GM19043 (cell line): ENCODE measurements at regions not wholly inside any gene's neighbourhood (a gene's known extent, or its start where the extent isn't known, plus 50 kb on each side); places are given as distances from the start of the nearest gene placed in this dataset.
"Not testable (repeated sequence)": the region's sequence is repeated elsewhere in the genome, so short reads cannot be mapped to it uniquely, and the experiment has no call there.

ENCODE experiments used
- ATAC-seq: cut with Tn5 transposase; IDR thresholded peaks from one replicate; pipeline ENCODE4 v1.9.1; 2021; ENCODE audit warnings: low read depth; ENCODE audit not compliant: unreplicated experiment

GRCh38 chr2:12617366-12617765 is 99.4 kb upstream of the TRIB2 start:
- no peak for ATAC-seq

- no peak for ATAC-seq
These were observed 98.9 kb upstream of the TRIB2 start for GRCh38 chr2:12617853-12618252.

- ATAC-seq = no peak
These were observed 98.2 kb upstream of the TRIB2 start for GRCh38 chr2:12618576-12618975.

GRCh38 chr2:12619975-12620374 is 96.8 kb upstream of the TRIB2 start:
- no peak for ATAC-seq

- no peak for ATAC-seq
These were observed 96.0 kb upstream of the TRIB2 start for GRCh38 chr2:12620759-12621158.

GRCh38 chr2:12623051-12623450 is 93.7 kb upstream of the TRIB2 start:
- ATAC-seq = no peak

GRCh38 chr2:12624384-12624783 is 92.4 kb upstream of the TRIB2 start:
- no peak for ATAC-seq

GRCh38 chr2:12624905-12625598 is 91.7 kb upstream of the TRIB2 start:
- no peak for ATAC-seq

GRCh38 chr2:12628541-12628940 is 88.2 kb upstream of the TRIB2 start:
- ATAC-seq = not testable (repeated sequence)

- no peak for ATAC-seq
These were observed 79.7 kb upstream of the TRIB2 start for GRCh38 chr2:12636837-12637581.

- no peak for ATAC-seq
These were observed 79.0 kb upstream of the TRIB2 start for GRCh38 chr2:12637754-12638153.

GRCh38 chr2:12641441-12641840 is 75.3 kb upstream of the TRIB2 start:
- no peak for ATAC-seq

GRCh38 chr2:12642332-12642731 is 74.4 kb upstream of the TRIB2 start:
- no peak for ATAC-seq

- no peak for ATAC-seq
These were observed 73.9 kb upstream of the TRIB2 start for GRCh38 chr2:12642859-12643258.

GRCh38 chr2:12649602-12650400 is 66.9 kb upstream of the TRIB2 start:
- no peak for ATAC-seq

GRCh38 chr2:12651641-12652040 is 65.1 kb upstream of the TRIB2 start:
- no peak for ATAC-seq

GRCh38 chr2:12652723-12653122 is 64.0 kb upstream of the TRIB2 start:
- ATAC-seq = no peak

GRCh38 chr2:12657560-12657959 is 59.2 kb upstream of the TRIB2 start:
- no peak for ATAC-seq

GRCh38 chr2:12658310-12658945 is 58.3 kb upstream of the TRIB2 start:
- no peak for ATAC-seq

GRCh38 chr2:12661489-12661888 is 55.2 kb upstream of the TRIB2 start:
- ATAC-seq = no peak
